IMR-90 (cell line): ENCODE measurements at regions not wholly inside any gene's neighbourhood (a gene's known extent, or its start where the extent isn't known, plus 50 kb on each side); places are given as distances from the start of the nearest gene placed in this dataset.

Experiments
- ATAC-seq: fragments of 200-7000 bp; cut with Tn5 transposase; 2 replicates; pipeline ENCODE4 v1.9.1; 2020; ENCODE audit warnings: low read depth, mild to moderate bottlenecking, moderate library complexity
- BruUV-seq: library from RNA; stranded (reverse); fragments of 400-500 nt; replicated peaks from 2 replicates; lab custom pipeline; 2021; lab: Mats Ljungman, UMichigan
- CTCF ChIA-PET: fragments of 300-600 bp; formaldehyde crosslinking; extraction: SDS; loops from one replicate; lab custom pipeline; 2021; ENCODE audit warnings: antibody characterized with exemption; lab: Yijun Ruan, JAX
- POLR2A ChIA-PET: fragments of 300-600 bp; sonication (Branson Sonifier 250); formaldehyde crosslinking; loops from one replicate; lab custom pipeline; 2022; ENCODE audit warnings: antibody characterized with exemption; ENCODE audit not compliant: unreplicated experiment; lab: Charles Lee
- DNase-seq: peaks from one replicate; pipeline ENCODE4 v3.0.0; 2013
- H2AFZ ChIP-seq: replicated peaks from 2 replicates; pipeline ENCODE3; 2013; ENCODE audit warnings: low read length, mild to moderate bottlenecking; ENCODE audit not compliant: poor library complexity
- H2AK5ac ChIP-seq: 2 replicates; pipeline ENCODE4 v1.6.1; 2013; ENCODE audit warnings: low read depth, low read length, inconsistent platforms
- H2AK9ac ChIP-seq: replicated peaks from 2 replicates; pipeline ENCODE3; 2013; ENCODE audit warnings: mild to moderate bottlenecking, low read depth, low read length, moderate library complexity; ENCODE audit not compliant: poor library complexity
- H2BK120ac ChIP-seq: 2 replicates; pipeline ENCODE4 v1.6.1; 2013; ENCODE audit warnings: low read depth, low read length, inconsistent platforms
- H2BK15ac ChIP-seq: 3 replicates; pipeline ENCODE4 v1.6.1; 2013; ENCODE audit warnings: low read depth, low read length, inconsistent platforms
- H2BK20ac ChIP-seq: 2 replicates; pipeline ENCODE4 v1.6.1; 2013; ENCODE audit warnings: low read depth, mild to moderate bottlenecking, inconsistent platforms, low read length, moderate library complexity
- H2BK5ac ChIP-seq: 2 replicates; pipeline ENCODE4 v1.6.1; 2013; ENCODE audit warnings: mild to moderate bottlenecking, low read depth, low read length, inconsistent platforms; ENCODE audit not compliant: poor library complexity, severe bottlenecking
- H3K14ac ChIP-seq: replicated peaks from 2 replicates; pipeline ENCODE4 v1.6.1; 2013; ENCODE audit warnings: low read depth, low read length, inconsistent platforms
- H3K18ac ChIP-seq: 2 replicates; pipeline ENCODE4 v1.6.1; 2013; ENCODE audit warnings: low read depth, low read length, control low read depth
- H3K23ac ChIP-seq: 2 replicates; pipeline ENCODE4 v1.6.1; 2013; ENCODE audit warnings: low read depth, low read length, inconsistent platforms
- H3K27ac ChIP-seq: 2 replicates; pipeline ENCODE4 v1.5.1; 2013; ENCODE audit warnings: mild to moderate bottlenecking, control low read depth, low read length; ENCODE audit not compliant: insufficient read depth
- H3K27me3 ChIP-seq: 2 replicates; pipeline ENCODE4 v1.6.1; 2013; ENCODE audit warnings: low read length; ENCODE audit not compliant: control insufficient read depth, insufficient read depth
- H3K36me3 ChIP-seq: 2 replicates; pipeline ENCODE4 v1.6.1; 2013; ENCODE audit warnings: low read length, mixed read lengths; ENCODE audit not compliant: control insufficient read depth, insufficient read depth
- H3K4ac ChIP-seq: 2 replicates; pipeline ENCODE4 v1.6.1; 2013; ENCODE audit warnings: low read depth, low read length, inconsistent platforms
- H3K4me1 ChIP-seq: 2 replicates; pipeline ENCODE4 v1.6.1; 2013; ENCODE audit warnings: low read length, mixed read lengths; ENCODE audit not compliant: control insufficient read depth, insufficient read depth
- H3K4me2 ChIP-seq: 2 replicates; pipeline ENCODE4 v1.6.1; 2013; ENCODE audit warnings: low read depth, mild to moderate bottlenecking, control low read depth, low read length, moderate library complexity
- H3K4me3 ChIP-seq: 2 replicates; pipeline ENCODE4 v1.5.1; 2013; ENCODE audit warnings: low read depth, mild to moderate bottlenecking, control low read depth, low read length, moderate library complexity; ENCODE audit not compliant: insufficient read depth
- H3K56ac ChIP-seq: 2 replicates; pipeline ENCODE4 v1.6.1; 2013; ENCODE audit warnings: low read length, inconsistent platforms; ENCODE audit not compliant: insufficient read depth; ENCODE audit errors: extremely low read depth
- H3K79me1 ChIP-seq, 2 experiments: 2 replicates each; pipeline ENCODE4 v1.6.1; 2013; ENCODE audit warnings: low read length in 2 of 2, inconsistent platforms in 1 of 2, low read depth in 1 of 2
- H3K9ac ChIP-seq: 2 replicates; pipeline ENCODE4 v1.6.1; 2013; ENCODE audit warnings: low read depth, low read length, control low read depth
- H3K9me1 ChIP-seq: 2 replicates; pipeline ENCODE4 v1.6.1; 2013; ENCODE audit warnings: low read length, inconsistent platforms; ENCODE audit not compliant: insufficient read depth
- H3K9me3 ChIP-seq: 2 replicates; pipeline ENCODE4 v1.6.1; 2013; ENCODE audit warnings: low read length; ENCODE audit not compliant: control insufficient read depth, insufficient read depth
- H4K20me1 ChIP-seq: 2 replicates; pipeline ENCODE4 v1.6.1; 2013; ENCODE audit warnings: low read length, inconsistent platforms; ENCODE audit not compliant: insufficient read depth
- H4K5ac ChIP-seq: 2 replicates; pipeline ENCODE4 v1.6.1; 2013; ENCODE audit warnings: mild to moderate bottlenecking, low read depth, low read length, control low read depth
- H4K8ac ChIP-seq, 2 experiments: 2 replicates each; pipeline ENCODE4 v1.6.1; 2013; ENCODE audit warnings: low read depth in 2 of 2, low read length in 2 of 2, control low read depth in 1 of 2, inconsistent platforms in 1 of 2
- H4K91ac ChIP-seq: 2 replicates; pipeline ENCODE4 v1.6.1; 2013; ENCODE audit warnings: low read depth, low read length, inconsistent platforms; ENCODE audit not compliant: insufficient read depth
- BHLHE40 ChIP-seq: fragments of 150-350 bp; IDR thresholded peaks from 2 replicates; pipeline ENCODE4 v1.6.1; 2016; ENCODE audit warnings: mild to moderate bottlenecking, low read depth, low read length
- CHD1 ChIP-seq: IDR thresholded peaks from 2 replicates; pipeline ENCODE4 v1.6.1; 2012; ENCODE audit warnings: low read depth, low read length, improper control_type of control experiment
- CTCF ChIP-seq: conservative IDR thresholded peaks from 2 replicates; pipeline ENCODE4 v1.5.1; 2012; ENCODE audit warnings: mild to moderate bottlenecking, low read depth, low read length, improper control_type of control experiment
- ELK1 ChIP-seq: fragments of 150-350 bp; IDR thresholded peaks from 2 replicates; pipeline ENCODE4 v1.6.1; 2016; ENCODE audit warnings: low read depth, mild to moderate bottlenecking, low read length, moderate library complexity, borderline replicate concordance
- MAFK ChIP-seq: IDR thresholded peaks from 2 replicates; pipeline ENCODE4 v1.6.1; 2012; ENCODE audit warnings: low read depth, low read length, improper control_type of control experiment
- MAZ ChIP-seq: IDR thresholded peaks from 2 replicates; pipeline ENCODE4 v1.6.1; 2012; ENCODE audit warnings: low read depth, mild to moderate bottlenecking, low read length, improper control_type of control experiment, moderate library complexity, borderline replicate concordance
- MXI1 ChIP-seq: IDR thresholded peaks from 2 replicates; pipeline ENCODE4 v1.6.1; 2012; ENCODE audit warnings: low read depth, mild to moderate bottlenecking, low read length, moderate library complexity, borderline replicate concordance
- NFE2L2 ChIP-seq: fragments of 150-350 bp; IDR thresholded peaks from 2 replicates; pipeline ENCODE4 v1.6.1; 2016; ENCODE audit warnings: low read depth, mild to moderate bottlenecking, low read length
- POLR2A ChIP-seq: IDR thresholded peaks from 2 replicates; pipeline ENCODE4 v1.6.1; 2012; ENCODE audit warnings: mild to moderate bottlenecking, low read depth, low read length
- RAD21 ChIP-seq: IDR thresholded peaks from 2 replicates; pipeline ENCODE4 v1.6.1; 2012; ENCODE audit warnings: low read length, improper control_type of control experiment
- RCOR1 ChIP-seq: IDR thresholded peaks from 2 replicates; pipeline ENCODE4 v1.6.1; 2012; ENCODE audit warnings: mild to moderate bottlenecking, low read length, improper control_type of control experiment; ENCODE audit not compliant: insufficient replicate concordance
- RFX5 ChIP-seq: IDR thresholded peaks from 2 replicates; pipeline ENCODE4 v1.8.0; 2012; ENCODE audit warnings: low read depth, mild to moderate bottlenecking, low read length, moderate library complexity
- SMC3 ChIP-seq: fragments of 150-350 bp; IDR thresholded peaks from 2 replicates; pipeline ENCODE4 v1.6.1; 2016; ENCODE audit warnings: low read depth, mild to moderate bottlenecking, antibody characterized with exemption, low read length, moderate library complexity
- USF2 ChIP-seq: fragments of 150-350 bp; IDR thresholded peaks from 2 replicates; pipeline ENCODE4 v1.6.1; 2017; ENCODE audit warnings: mild to moderate bottlenecking, antibody characterized with exemption, low read length, low read depth
- WGBS, 2 experiments: methylation state at CpG; one replicate each; pipeline versions ENCODE4 v1.1.5 to v1.1.7; 2013; ENCODE audit warnings: missing lambda C conversion rate in 2 of 2; ENCODE audit not compliant: insufficient read length in 1 of 2; ENCODE audit errors: extremely low coverage in 2 of 2; 5-methylcytosine and 5-hydroxymethylcytosine counted together
- dilution Hi-C: fragments of 300-500 bp; cut with HindIII; formaldehyde crosslinking; loops from one replicate; pipeline ENCODE4 v1.14.3; 2018; ENCODE audit warnings: low sequenced_read_pairs; ENCODE audit not compliant: unreplicated experiment
- in situ Hi-C: fragments of 300-500 bp; cut with MboI; formaldehyde crosslinking; loops from 3 replicates; pipeline ENCODE4 v1.14.3; 2019; ENCODE audit warnings: low sequenced_read_pairs, inconsistent platforms, mixed read lengths
- intact Hi-C: fragments of 100-400 bp; cut with micrococcal nuclease; formaldehyde crosslinking; loops from 2 replicates; pipeline ENCODE4 v1.10.0; 2022

- Histone ChIP-seq H2BK120ac (peak overlapping the region; percentile 100), H3K36me3 (no peaks in the 10 kb centered on the region), H2BK15ac (peak overlapping the region; percentile 98; the same call in 2 of the 3 replicates), H3K23ac (peak overlapping the region; percentile 92; the same call in 1 of the 2 replicates), H2BK20ac (peak overlapping the region; percentile 100), H4K20me1 (no peaks in the 10 kb centered on the region), H2AFZ (peak overlapping the region; percentile 0), H2AK5ac (peak overlapping the region; percentile 93), H3K27ac (peak overlapping the region; percentile 95), H3K14ac (peak overlapping the region; percentile 99), H3K4ac (peak overlapping the region; percentile 100), H3K9ac (peak overlapping the region; percentile 48), H3K4me1 (peaks cover 58% of the 10 kb centered on the region), H3K56ac (peak overlapping the region; percentile 96), H3K9me1 (peaks cover 36% of the 10 kb centered on the region), H3K4me3 (no peak overlapping the region), H3K27me3 (no peaks in the 10 kb centered on the region), H3K9me3 (no peaks in the 10 kb centered on the region; the same call in 1 of the 2 replicates), H4K8ac (peak overlapping the region; percentile 93 to 100; a peak in 3 of 4 replicates), H2AK9ac (peak overlapping the region; percentile 73), H2BK5ac (peak overlapping the region; percentile 100), H3K4me2 (peak overlapping the region; percentile 21), H4K91ac (peak overlapping the region; percentile 56), H3K79me1 (peaks cover 6 to 48% of the 10 kb centered on the region in 2 experiments), H4K5ac (peak overlapping the region; percentile 65), H3K18ac (peak overlapping the region; percentile 92)
- ChIA-PET CTCF (no interaction called here), POLR2A (no interaction called here)
- intact Hi-C loops (loop anchor here (1.0 to 10.0 kb wide), 4 partner anchors 25 to 352 kb away; partner anchors contain the start of gene BANP), in situ Hi-C loops (loop anchor here (10.0 kb wide), 1 partner anchor 62 kb away; no protein-coding TSS in a partner anchor), dilution Hi-C loops (no loop called here)
- no TSS peak for BruUV-seq
- DNase-seq (peak; percentile 99), ATAC-seq (peak; percentile 67)
- WGBS, 2 experiments: no CpG with 5 or more reads among the region's 6 CpGs
- TF ChIP-seq MAFK: peak; percentile 86
- TF ChIP-seq RFX5: no peak
- no peak; the same call in none of the 2 replicates for TF ChIP-seq SMC3
- TF ChIP-seq RAD21: peak; percentile 29
- peak; percentile 73 for TF ChIP-seq BHLHE40
- TF ChIP-seq RCOR1: peak; percentile 58
- no peak for TF ChIP-seq USF2
- TF ChIP-seq NFE2L2: peak; percentile 56; the same call in 1 of the 2 replicates
- no peak for TF ChIP-seq CTCF
- no peak; the same call in 1 of the 2 replicates for TF ChIP-seq CHD1
- TF ChIP-seq ELK1: no peak
- TF ChIP-seq POLR2A: peak; percentile 62; the same call in 1 of the 2 replicates
- no peak for TF ChIP-seq MXI1
- TF ChIP-seq MAZ: peak; percentile 77
Observed at GRCh38 chr16:88306860-88307545, 75.8 kb upstream of the ZNF469 start.
